ENCODE measurements at regions not wholly inside any gene's neighbourhood (a gene's known extent, or its start where the extent isn't known, plus 50 kb on each side); places are given as distances from the start of the nearest gene placed in this dataset.
"Not testable (repeated sequence)": the region's sequence is repeated elsewhere in the genome, so short reads cannot be mapped to it uniquely, and the experiment has no call there.

DNA sequence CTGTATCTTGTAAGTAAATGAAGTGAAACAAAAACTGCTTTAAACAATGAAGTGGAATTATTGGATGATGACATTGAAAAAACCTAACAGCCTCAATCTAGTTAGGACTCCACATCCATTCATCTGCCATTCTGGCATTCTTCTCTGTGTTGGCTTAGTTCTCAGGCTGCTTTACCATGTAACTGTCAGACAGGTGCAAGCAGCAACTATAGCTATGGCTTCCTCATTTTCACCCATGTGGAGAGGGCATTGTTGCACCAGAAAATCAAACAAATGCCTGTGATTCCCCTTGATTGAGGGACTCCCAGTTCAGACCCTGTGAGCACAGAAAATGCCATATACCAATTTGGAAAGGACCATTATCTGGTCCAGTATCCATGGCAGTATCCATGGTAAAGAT, 129.5 kb upstream of the NYAP2 start:
- no peak for DNase-seq
- intact Hi-C loops (cut with DNase I) = no loop called here

DNA sequence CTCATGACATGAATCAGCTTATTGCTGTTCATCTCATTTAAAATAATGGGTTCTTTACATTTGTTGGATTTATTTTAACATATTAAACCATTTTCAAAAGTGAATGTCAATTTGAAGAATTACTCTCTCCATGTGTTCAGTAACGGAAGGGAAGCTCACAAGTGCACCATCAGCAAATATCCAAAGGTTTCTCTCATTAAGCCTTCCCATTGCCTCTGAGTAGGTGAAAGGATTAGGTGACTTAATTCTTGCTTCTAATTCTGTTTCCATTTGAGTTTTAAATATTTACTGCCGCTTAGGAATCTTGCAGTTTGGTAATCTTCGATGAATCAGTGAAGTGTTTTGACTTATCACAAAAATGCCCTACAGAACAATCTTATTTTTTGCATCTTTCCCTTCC, 145.1 kb upstream of the NYAP2 start:
- intact Hi-C loops (cut with DNase I) = no loop called here
- DNase-seq = no peak

DNA sequence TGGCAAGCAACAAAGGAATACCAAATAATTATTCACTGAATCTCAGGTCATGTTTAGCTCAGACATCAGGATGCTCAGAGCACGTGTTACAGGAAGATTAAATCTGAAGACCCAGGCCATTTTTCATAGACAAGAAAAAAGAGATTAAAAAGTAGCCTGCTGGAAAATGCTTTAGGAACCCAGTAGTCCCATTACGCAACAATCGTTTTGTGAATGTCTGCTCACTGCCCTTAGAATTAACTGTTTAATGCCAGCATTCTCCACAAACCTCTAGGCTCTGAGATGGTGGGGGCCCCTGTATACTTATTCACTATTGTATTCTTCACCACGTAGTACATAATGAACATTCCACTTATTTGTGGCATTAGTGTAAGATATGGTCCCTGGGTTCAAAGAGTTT, 154.6 kb upstream of the NYAP2 start:
- intact Hi-C loops (cut with DNase I) = no loop called here
- no peak for DNase-seq

DNA sequence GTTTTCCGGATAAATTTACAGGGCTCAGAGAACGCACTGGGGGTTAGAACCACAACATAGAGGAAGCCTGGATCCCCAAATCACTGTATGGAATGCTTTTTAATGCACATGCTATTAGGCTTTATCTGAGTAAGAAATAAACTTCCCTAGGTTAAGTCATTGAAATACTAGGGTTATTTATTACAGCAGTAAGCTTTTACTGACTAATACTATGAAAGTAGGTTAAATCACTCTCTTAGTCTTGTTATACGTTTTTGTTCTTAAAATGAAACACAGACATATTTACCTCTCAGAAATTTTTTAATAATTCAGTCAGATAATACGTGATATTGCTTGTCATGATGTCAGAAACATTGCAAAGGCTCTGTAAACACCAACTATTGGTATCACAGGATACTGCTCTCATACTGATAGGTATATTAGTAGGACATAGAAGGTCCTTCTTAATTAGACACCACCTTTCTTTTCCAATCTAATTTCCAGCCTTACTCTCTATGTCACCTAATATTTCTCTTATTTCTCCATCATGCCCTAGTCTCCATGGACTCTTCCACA, 162.7 kb upstream of the NYAP2 start:
- intact Hi-C loops (cut with DNase I) = no loop called here

DNA sequence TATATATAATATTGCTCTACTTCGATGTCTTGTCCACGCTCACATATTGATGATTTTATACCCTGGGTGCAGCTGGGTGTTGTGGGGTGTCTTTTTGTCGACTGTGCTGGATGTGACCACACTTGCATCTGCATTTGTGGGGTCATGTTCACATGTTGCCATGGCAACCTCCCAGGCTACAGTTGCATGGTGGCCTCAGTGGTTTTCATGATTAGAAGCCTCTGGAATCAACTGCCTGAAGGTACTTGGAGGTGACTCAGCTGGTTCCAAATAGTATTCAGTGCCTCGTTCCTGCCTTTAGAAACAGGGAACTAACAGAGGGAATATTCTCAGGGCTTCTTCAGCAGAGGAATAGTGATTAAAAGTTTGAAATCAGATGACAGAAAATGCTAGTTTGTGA, 166.3 kb upstream of the NYAP2 start:
- DNase-seq = no peak
- intact Hi-C loops (cut with DNase I) = no loop called here

More for the DNA sequence above, 162.7 kb upstream of the NYAP2 start:
- no peak for DNase-seq

DNA sequence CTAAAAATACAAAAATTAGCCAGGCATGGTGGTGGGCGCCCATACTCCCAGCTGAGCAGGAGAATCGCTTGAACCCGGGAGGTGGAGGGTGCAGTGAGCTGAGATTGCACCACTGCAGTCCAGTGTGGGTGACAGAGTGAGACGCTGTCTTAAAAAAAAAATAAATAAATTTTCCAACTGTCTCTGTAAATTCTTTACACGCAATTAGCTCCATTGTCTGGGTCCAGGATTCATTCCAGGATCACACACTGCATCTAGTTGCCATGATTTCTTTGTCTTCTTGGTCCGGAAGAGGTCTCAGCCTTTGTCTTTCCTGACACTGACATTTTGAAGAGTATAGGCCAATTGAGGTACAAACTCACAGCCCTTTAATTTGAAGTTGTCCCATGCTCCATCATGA, 167.6 kb upstream of the NYAP2 start:
- no peak for DNase-seq
- intact Hi-C loops (cut with DNase I) = no loop called here

DNA sequence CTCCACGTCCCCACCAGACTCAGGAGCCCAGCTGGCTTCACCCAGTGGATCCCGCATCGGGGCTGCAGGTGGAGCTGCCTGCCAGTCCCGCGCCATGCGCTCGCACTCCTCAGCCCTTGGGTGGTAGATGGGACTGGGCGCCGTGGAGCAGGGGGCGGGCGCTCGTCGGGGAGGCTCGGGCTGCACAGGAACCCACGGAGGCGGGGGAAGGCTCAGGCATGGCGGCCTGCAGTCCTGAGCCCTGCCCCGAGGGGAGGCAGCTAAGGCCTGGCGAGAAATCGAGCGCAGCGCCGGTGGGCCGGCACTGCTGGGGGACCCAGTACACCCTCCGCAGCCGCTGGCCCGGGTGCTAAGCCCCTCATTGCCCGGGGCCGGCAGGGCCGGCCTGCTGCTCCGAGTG, 170.2 kb upstream of the NYAP2 start:
- intact Hi-C loops (cut with DNase I) = not testable (repeated sequence)
- DNase-seq = peak in 2 of 10 donors; percentile 61 to 82

DNA sequence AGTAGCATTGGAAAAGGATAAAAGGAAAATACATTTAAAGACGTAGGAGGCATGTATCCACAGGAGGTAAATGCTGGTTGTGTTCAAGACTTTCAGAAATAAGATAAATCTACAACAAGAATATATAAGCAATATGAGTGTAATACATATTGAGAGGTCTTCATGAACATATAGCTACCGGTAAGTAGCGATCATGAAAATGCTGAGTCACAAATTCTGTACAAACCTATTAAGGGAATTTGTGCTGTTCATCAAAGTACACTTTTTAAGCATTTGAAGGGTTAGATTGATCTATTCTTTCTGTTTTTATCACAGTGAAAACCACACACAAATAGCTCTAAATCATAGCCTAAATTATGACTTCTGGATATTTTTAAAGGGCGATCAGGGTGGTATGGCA, 173.1 kb upstream of the NYAP2 start:
- no peak for DNase-seq
- intact Hi-C loops (cut with DNase I) = no loop called here

DNA sequence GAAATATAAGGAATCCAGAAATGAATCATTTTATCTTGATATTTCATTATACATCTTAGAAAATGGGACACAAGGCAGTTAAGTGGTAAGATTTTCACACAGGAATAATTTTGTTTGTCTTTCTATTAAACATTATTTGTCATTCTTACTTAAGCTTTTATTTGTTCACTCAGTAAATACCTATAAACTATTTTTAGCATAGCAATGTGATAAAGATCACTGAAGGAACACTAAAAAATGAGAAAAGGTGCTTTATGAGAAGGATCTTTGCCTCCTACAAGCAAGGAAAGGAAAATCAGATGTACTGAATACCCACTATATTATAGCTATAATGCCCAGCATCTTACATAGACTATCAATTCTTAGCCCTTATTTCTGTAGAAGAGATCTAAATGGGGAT, 176.2 kb upstream of the NYAP2 start:
- DNase-seq = no peak
- intact Hi-C loops (cut with DNase I) = no loop called here

DNA sequence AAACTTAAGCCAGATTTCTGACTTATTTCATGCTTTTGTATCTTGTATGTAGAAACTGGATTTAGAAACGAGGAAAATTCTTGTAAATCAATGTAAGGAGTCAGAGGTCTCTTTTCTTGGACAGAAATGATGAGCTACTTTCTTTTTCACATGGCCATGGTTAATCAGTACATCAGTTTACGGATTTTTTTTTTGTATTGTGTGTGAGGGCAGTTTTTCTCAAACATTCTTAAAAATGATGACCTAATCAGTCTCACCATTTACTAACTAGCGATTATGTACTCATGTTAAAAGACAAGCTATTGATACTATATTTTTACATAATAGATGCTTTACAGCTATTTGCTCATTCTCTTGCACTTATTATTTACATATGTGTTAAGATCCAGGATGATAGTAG, 165.2 kb upstream of the DOCK10 start:
- DNase-seq = no peak
- intact Hi-C loops (cut with DNase I) = no loop called here

DNA sequence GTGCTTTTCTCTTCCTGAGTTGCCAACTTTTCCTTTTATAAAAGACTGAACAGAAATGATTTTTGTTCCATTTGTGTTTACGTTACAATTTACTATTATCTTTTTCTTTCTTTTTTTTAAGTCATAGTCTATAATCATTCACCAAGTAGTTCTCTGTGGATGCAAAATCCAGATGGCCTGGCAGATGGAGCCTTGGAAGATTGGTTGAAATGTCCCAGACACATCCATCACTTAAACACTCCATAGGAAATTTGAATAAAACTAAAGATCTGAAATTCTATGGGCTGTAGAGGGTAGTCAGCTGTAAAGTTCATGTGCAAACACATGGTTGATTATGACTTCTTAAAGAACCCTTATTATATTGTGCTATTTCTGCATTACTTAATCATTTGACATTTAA, 164.8 kb upstream of the DOCK10 start:
- DNase-seq = peak in 3 of 10 donors; percentile 13 to 48 (median 17)
- intact Hi-C loops (cut with DNase I) = no loop called here

DNA sequence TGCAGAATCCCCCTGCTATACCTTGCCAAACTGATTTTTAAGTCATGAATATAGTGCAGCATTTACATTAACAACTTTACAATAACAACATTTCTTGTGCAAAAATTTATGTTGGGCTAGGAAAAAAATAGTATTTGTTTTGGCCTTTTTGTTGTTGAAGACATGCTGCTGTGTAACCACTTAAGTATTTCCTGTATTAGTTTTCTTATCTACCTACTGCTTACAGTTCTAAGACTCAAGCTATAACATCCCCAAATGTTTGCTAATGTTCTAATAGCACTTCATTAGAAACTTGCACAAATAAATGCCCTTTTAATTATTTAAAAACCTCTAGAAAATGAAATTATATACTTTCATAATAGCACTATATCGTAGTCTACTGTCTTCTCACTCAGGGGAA, 154.3 kb upstream of the DOCK10 start:
- no peak for DNase-seq

DNA sequence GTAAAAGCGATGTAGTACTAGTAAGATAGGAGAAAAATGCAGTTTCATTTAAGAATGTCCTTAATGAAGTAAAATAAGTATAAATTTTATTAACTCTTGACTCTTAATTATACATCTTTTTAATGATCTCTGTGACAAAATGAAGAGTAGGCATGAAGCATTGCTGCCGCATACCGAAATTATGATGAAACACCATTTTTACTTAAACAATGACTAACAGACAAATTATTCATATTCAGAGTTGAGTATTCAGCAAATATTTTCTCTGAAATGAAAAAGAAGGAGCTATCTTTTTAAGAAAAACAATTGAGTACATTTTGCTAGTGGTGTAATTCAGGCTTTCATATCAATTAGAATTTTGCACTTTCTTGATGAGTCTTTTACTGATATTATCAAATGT, 150.6 kb upstream of the DOCK10 start:
- intact Hi-C loops (cut with DNase I) = no loop called here
- DNase-seq = no peak

More for the DNA sequence above, 154.3 kb upstream of the DOCK10 start:
- intact Hi-C loops (cut with DNase I) = no loop called here

DNA sequence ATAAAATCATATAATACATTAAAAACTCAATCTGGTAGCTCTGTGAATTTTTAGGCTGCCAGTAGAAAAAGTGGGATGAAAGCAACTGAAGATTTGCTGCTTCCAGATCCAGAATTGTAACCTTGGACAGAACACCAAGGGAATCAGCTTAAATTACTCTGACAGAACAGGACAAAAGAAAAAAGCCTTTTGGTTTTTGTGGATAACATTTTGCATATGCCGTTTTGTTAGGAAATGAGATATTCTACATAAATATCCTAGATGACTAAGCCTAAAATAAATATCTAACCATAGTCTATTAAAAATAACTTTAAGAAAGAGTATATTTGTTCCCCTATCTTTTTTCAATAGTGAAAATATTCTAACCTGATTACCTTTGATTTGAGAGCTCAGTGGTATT, 148.7 kb upstream of the DOCK10 start:
- no peak for DNase-seq
- intact Hi-C loops (cut with DNase I) = no loop called here

DNA sequence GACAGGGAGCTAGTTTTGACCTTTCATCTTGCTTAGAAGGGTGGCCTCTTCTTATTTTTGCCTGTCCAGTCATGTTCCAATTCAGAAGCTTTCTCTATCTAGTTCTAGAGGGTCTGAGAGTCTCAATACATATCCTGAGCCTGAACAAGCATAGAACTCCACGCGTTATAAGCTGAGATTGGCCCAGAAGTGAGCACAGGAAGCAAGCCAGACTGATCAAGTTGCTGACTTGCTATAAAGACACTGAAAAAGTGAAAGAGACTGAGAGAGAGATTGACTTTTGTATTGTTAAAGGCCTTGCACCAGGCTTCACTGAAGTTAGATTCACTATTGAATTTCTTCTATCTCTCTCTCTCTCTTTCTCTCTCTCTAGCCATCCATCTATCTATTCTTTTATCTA, 142.7 kb upstream of the DOCK10 start:
- intact Hi-C loops (cut with DNase I) = no loop called here
- DNase-seq = no peak

DNA sequence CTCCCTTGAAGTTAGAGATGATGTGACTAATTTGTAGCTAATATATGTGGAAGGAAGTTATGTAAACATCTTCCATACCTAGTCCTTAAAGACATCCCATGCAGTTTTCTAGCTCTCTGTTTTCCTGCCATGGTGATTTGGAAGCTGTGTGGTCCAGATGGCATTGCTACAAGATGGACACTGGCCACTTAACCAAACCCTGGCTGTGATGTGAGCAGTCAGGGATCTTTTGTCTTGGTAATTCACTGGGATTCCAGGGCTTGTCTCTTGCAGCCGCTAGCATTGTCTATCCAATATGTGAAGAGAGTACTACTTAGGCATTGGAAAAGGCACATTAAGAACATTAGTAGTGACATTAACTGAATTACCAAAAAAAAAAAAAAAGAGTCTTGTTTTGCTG, 139.9 kb upstream of the DOCK10 start:
- intact Hi-C loops (cut with DNase I) = no loop called here
- no peak for DNase-seq

DNA sequence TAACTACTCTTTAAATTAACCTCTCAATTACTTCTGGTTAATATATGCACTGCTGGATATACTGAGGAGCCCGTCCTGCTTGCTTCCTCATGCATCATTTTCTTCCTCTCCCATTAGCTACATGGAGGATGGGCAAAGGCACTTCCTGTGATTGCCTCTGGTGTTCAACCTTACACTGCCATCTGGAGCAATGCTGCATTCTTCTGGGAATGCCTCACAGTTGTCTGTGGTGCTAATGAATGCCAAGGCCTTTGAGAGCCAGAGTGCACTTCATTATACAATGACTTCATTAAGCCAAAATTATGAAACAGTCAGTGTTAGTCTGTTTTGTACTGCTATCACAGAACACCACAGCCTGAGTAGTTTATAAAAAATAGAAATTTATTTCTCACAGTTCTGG, 134.8 kb upstream of the DOCK10 start:
- DNase-seq = peak in 2 of 10 donors; percentile 17 to 35
- intact Hi-C loops (cut with DNase I) = no loop called here

DNA sequence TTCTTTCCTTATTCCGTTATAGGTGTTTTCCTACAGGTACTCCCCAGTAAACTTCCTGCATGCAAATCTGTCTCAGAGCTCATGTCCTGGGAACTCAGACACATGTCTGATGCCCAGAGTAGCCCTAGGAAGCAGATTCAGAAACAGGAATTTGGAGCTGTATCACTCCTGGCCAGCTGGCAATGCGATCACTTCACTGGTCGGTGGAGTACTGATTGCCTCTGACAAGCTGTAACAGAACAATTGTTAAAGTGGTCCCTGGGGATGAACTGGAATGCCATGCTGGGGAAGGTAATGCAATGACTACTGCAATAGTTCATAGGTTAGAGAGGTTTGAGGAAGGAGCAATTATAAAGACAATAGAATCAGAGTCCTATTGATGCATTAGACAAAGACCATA, 131.6 kb upstream of the DOCK10 start:
- intact Hi-C loops (cut with DNase I) = no loop called here
- peak in 1 of 10 donors; percentile 50 for DNase-seq

DNA sequence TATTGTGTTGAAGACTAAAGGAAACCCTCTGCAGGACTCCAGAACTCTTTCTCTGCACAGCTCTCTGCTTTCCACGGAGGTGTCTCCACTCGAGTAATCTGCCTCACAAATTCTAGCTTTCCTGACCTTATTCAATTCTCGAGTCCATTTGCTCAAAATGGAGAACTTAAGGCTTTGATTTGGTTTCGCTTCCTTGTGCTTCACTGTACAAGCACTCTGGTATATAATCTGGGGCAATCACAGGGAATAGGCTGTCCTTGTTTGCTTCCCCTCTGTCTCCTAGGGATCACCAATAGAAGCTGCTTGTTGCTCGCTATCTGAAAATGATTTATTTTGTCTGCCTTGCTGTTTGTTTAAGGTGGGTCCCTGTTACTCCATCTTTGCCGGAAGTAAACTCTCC, 129.1 kb upstream of the DOCK10 start:
- DNase-seq = no peak
- intact Hi-C loops (cut with DNase I) = no loop called here

DNA sequence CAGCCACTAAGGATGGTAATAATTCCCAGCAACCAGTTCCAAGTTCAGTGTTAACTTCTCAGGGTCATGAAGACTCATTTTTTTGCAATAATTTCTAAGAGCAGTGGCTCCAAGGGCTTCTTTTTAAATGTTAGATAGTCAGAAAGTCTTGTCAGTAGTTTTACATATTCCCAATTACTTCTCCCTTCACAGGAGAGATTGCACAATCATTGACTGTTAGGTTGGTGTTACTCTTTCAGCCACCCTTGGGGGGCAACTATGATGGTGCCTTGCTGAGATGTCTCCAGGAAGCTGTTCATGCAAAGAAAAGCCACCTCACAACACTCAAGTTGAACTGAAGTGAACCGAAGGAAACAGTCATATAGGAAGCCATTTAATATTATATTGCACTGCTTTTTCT, 127.9 kb upstream of the DOCK10 start:
- intact Hi-C loops (cut with DNase I) = no loop called here
- no peak for DNase-seq

DNA sequence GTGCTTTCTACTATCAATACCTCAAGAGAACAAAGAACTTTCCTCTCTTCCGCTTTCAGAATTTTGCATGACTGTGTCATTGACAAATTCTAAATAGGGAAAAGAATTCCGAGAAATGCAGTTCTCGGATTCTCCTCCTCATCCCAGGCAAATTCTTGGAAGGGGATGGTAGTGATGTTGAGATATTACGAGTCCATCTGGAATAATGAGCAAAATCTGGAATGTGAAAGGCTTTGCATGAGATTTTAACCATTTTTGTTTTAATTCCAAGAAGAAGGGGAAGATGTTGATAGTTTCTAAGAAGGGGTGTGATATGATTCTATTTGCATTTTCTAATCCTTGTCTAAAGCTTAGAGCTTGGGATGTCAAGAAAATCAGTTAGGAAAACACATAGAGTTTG, 127.1 kb upstream of the DOCK10 start:
- DNase-seq = no peak
- intact Hi-C loops (cut with DNase I) = no loop called here

DNA sequence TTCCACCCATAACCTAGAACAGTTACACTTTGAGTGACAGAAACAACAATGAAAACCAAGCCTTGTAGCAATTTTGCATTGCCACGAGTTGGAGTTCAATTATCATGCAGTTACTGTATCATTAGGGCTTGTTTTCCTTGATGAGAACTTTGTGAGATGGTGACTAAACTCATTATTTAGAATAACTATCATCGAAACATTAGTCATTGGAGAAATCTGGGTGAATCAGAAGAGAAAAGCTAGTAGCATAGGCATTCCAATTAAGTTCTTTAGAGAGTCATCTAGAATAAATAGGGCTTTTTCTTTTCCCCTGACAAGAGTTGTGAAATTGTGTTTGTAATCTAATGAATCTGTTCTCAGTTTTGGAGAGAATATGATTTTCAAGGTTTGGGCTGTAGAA, 122.8 kb upstream of the DOCK10 start:
- intact Hi-C loops (cut with DNase I) = no loop called here
- no peak for DNase-seq

DNA sequence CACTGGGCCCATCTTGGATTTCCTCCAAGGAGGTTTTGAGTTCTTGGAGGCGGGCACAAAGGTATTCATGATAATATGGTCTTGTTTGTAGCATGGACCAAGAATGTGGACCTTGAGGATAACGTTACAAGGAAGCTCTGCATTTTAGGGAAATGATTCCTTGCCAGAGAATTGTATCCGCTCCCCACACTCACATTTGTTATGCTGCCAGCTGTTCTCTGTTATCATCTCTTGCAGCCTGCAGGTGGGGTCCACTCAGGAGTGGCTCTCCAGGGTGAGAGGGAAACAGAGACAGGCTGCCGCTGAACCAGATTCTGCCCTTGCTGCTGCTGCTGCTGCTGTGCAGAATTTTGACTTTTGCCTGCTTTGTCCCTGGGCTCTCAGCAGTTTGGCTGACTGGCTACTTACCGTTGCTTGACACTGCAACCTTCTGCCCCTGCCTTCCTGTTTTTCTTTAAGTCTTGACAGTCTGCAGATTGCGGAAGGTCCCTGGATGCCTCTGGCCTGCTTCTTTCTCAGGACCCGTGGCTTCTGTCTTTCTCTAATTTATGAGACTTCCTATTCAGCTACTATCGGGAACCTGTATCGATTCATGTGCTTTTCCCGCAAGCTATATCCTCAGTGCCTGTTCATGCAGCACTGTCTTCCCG, 122.3 kb upstream of the DOCK10 start:
- DNase-seq = no peak
- intact Hi-C loops (cut with DNase I) = no loop called here

Measured in posterior cingulate gyrus (tissue), 11 donors.